Dendritic cell treated with granulocyte-macrophage colony-stimulating factor and Interleukin-4, amounts not matched to agents 40 ng/mL and 50 ng/mL, for 4 days (primary cell): ENCODE measurements at regions not wholly inside any gene's neighbourhood (a gene's known extent, or its start where the extent isn't known, plus 50 kb on each side); places are given as distances from the start of the nearest gene placed in this dataset.

Experiments
- H3K27ac Mint-ChIP-seq: one replicate; pipeline ENCODE4 v1.8.0; 2022; ENCODE audit warnings: mild to moderate bottlenecking, mixed read lengths
- H3K27me3 Mint-ChIP-seq: one replicate; pipeline ENCODE4 v1.8.0; 2022; ENCODE audit warnings: mild to moderate bottlenecking, mixed read lengths
- H3K36me3 Mint-ChIP-seq: one replicate; pipeline ENCODE4 v1.8.0; 2022; ENCODE audit warnings: low read depth, mixed read lengths
- H3K4me1 Mint-ChIP-seq: one replicate; pipeline ENCODE4 v1.8.0; 2022; ENCODE audit warnings: low read depth, mixed read lengths
- H3K4me3 Mint-ChIP-seq: one replicate; pipeline ENCODE4 v1.8.0; 2022; ENCODE audit warnings: mild to moderate bottlenecking, moderate library complexity, mixed read lengths
- H3K9me3 Mint-ChIP-seq: one replicate; pipeline ENCODE4 v1.8.0; 2022; ENCODE audit warnings: mixed read lengths
- intact Hi-C: fragments of 100-400 bp; cut with micrococcal nuclease; formaldehyde crosslinking; loops from one replicate; pipeline ENCODE4 v1.15.0; 2022

DNA sequence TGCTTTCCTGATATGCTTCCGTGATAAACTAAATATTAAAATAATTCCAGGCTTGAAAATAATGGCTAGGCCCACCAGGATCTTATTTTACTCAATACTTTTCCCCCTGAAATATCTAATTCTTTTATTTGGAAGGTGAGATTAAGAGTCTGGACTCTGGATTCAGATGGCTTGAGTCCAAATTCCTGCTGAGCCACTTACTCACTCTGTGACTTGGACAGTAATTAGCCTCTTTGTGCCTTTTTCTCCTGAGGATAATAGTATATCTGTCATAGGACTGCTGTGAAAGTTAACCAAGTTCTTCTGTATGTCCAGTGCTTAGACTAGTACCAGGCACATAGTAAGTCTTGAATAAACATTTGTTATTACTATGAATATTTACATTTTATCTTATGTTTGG, 127.3 kb upstream of the ERBB4 start:
- H3K27me3 Mint-ChIP-seq = no peaks in the 10 kb centered on the region
- H3K36me3 Mint-ChIP-seq = no peaks in the 10 kb centered on the region
- intact Hi-C loops = no loop called here
- no peak overlapping the region for H3K27ac Mint-ChIP-seq
- no peak overlapping the region for H3K4me3 Mint-ChIP-seq
- no peaks in the 10 kb centered on the region for H3K4me1 Mint-ChIP-seq
- no peaks in the 10 kb centered on the region for H3K9me3 Mint-ChIP-seq

DNA sequence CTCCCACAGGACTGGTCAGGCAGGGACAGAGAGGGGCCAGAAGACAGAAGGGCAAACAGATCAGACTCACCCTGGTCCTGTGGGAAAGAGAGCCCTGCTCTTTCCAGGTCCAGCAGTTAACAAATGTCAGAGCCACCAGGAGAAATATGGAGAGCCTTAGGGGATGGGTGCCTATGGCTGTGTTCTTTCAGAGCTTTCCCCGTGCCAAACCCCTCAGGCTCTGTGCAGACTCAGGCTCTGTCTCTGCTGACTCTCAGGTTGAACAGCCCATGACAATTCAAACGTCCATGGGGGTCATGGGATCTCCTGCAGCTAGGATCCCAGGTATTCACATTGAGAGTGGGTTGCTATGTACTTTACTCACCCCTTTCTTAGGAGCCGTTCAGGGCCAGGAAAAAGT, 120.8 kb upstream of the ERBB4 start:
- no peaks in the 10 kb centered on the region for H3K27me3 Mint-ChIP-seq
- H3K27ac Mint-ChIP-seq = no peak overlapping the region
- peaks cover 12% of the 10 kb centered on the region for H3K9me3 Mint-ChIP-seq
- H3K4me3 Mint-ChIP-seq = no peak overlapping the region
- no peaks in the 10 kb centered on the region for H3K4me1 Mint-ChIP-seq
- no peaks in the 10 kb centered on the region for H3K36me3 Mint-ChIP-seq
- intact Hi-C loops = no loop called here

DNA sequence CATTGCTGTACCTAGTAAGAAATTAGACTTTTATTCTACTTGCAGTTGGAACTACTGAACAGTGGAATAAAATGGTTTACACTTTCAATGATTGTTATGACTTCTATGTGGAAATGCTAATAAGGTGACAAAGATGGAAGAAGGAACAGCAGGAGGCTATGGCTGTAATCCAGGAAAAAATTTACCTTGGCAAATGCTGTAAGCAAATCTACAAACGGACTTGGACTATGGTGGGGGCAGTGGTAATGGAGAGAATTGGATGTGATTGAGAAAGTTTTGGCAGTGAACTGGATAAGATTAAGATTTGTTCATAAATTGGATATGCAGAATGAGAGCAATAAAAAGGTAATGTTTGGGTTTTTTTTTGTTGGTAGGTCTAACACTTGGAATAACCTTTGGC, 111.0 kb upstream of the ERBB4 start:
- intact Hi-C loops = no loop called here
- H3K27me3 Mint-ChIP-seq = no peaks in the 10 kb centered on the region
- no peak overlapping the region for H3K27ac Mint-ChIP-seq
- no peaks in the 10 kb centered on the region for H3K9me3 Mint-ChIP-seq
- no peaks in the 10 kb centered on the region for H3K36me3 Mint-ChIP-seq
- H3K4me3 Mint-ChIP-seq = no peak overlapping the region
- H3K4me1 Mint-ChIP-seq = no peaks in the 10 kb centered on the region

DNA sequence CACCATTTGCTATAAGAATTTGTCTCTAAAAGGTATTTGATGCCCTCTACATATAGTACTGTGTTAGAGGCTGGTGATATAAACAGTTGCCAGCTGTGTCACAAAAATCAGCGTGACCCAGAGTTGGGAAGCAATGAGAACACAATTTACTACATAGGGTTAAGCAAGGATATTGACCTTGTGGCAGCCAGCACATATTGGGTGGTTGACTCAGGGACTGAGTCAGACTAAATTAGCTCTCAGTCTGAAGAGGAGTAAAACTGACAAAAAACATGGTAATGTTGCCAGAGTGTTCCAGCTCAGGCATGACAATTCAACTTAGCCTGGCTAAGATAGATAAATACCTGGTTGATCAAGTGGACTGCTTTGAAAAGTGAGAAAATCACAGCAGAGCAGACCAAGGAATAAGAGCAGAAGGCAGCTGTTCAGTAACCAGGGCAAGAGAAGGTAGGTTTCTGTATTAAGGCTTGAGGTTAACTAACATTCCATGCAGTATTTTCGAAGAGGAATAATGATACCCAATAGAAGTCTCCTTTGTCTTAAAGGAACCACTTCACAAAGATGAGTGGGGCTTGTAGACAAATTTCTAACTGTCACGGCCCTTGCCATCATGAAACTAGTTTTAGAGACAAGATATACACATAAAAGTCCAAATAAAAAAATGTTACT, 108.2 kb upstream of the ERBB4 start:
- no peak overlapping the region for H3K27ac Mint-ChIP-seq
- H3K4me3 Mint-ChIP-seq = no peak overlapping the region
- no peaks in the 10 kb centered on the region for H3K36me3 Mint-ChIP-seq
- H3K4me1 Mint-ChIP-seq = no peaks in the 10 kb centered on the region
- H3K27me3 Mint-ChIP-seq = no peaks in the 10 kb centered on the region
- intact Hi-C loops = no loop called here
- no peaks in the 10 kb centered on the region for H3K9me3 Mint-ChIP-seq

DNA sequence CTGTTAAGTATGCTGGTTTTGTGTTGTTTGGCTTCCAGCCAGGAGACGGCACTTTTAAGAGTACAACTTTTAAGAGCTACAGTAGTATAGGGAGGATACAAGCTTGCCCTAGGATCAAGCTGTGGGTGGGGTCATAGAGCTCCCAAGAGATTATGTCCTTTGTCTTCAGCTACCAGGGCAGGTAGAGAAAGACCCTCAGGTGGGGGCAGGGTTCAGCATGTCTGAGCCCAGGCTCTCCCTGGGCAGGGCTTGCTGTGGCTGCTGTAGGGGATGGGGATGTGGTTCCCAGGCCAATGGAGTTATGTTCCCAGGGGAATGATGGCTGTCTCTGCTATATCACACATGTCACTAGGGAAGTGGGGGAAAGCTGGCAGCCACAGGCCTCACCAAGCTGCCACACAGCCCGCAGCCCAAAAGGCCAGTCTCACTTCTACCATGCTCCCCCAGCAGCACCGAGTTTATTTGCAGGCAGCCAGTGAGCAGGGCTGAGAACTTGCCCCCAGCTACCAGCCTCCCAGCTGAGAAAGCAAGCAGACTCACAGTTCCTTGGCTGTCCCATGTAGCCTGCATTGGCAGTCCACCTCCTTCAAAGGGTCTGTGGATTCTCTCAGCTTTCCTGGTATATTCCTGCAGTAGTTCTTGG, 105.7 kb upstream of the ERBB4 start:
- no peaks in the 10 kb centered on the region for H3K4me1 Mint-ChIP-seq
- no peak overlapping the region for H3K27ac Mint-ChIP-seq
- intact Hi-C loops = no loop called here
- no peak overlapping the region for H3K4me3 Mint-ChIP-seq
- no peaks in the 10 kb centered on the region for H3K9me3 Mint-ChIP-seq
- no peaks in the 10 kb centered on the region for H3K36me3 Mint-ChIP-seq
- no peaks in the 10 kb centered on the region for H3K27me3 Mint-ChIP-seq

DNA sequence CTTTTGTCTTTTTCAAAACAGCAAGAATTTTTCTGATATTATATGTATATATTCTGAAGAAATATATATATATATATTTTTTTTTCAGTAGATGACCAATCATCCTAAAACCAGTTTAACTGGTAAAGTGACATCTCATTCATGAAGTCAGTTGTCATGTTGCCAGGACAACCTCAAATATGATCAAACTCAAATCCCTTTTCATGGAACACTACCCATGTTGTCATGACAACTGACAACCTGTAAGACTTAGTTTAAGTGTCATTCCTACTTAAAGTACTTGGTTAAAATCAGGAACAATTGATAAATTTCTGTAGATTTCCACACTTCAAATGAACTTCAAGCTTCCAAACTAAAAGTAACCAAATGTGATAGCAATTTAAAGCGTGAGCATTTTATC, 101.8 kb upstream of the ERBB4 start:
- intact Hi-C loops = no loop called here
- Mint-ChIP-seq H3K27me3 (no peaks in the 10 kb centered on the region), H3K9me3 (no peaks in the 10 kb centered on the region), H3K27ac (no peak overlapping the region), H3K4me1 (no peaks in the 10 kb centered on the region), H3K36me3 (no peaks in the 10 kb centered on the region), H3K4me3 (no peak overlapping the region)

DNA sequence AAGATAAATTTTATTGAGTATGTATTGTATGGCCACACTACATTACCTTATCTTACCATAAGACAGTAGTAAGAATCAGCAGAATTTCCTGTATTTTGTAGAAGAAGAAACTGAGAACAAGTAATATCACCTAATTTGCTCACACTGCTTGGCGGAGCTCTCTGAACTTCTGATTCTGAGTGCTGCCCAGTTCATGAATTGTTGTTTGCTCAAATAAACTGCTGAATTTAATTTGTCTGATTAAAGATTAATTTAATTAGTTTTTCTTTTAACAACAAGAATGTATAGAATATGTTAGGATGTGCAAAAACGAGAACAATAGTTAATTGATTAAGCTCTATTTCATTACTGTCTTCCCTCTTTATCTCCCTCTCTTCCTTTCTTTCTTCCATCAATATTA, 100.1 kb upstream of the ERBB4 start:
- no peak overlapping the region for H3K4me3 Mint-ChIP-seq
- H3K27me3 Mint-ChIP-seq = no peaks in the 10 kb centered on the region
- no peak overlapping the region for H3K27ac Mint-ChIP-seq
- H3K36me3 Mint-ChIP-seq = no peaks in the 10 kb centered on the region
- no peaks in the 10 kb centered on the region for H3K9me3 Mint-ChIP-seq
- H3K4me1 Mint-ChIP-seq = no peaks in the 10 kb centered on the region
- intact Hi-C loops = no loop called here

DNA sequence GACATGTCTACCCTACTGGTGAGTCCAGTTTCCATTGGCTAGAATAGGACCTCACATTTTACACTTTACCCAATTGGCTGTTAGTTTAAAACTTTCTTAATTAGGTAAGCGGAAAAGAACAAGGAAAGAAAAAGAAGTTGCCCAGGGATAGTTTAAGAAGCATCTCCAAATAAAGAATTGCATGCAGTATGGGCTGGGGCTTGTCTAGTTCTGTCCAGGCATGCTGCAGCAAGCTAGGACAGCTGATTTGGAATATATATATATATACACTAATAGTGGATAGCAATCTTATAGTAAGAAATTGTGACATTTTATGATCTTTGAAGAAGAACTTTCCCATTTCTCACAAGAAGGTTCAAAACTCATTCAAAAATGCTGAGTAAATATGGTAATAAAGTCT, 90.0 kb upstream of the ERBB4 start:
- Mint-ChIP-seq H3K27ac (no peak overlapping the region), H3K4me1 (no peaks in the 10 kb centered on the region), H3K36me3 (no peaks in the 10 kb centered on the region), H3K4me3 (no peak overlapping the region), H3K9me3 (peaks cover 8% of the 10 kb centered on the region), H3K27me3 (no peaks in the 10 kb centered on the region)
- intact Hi-C loops = no loop called here

DNA sequence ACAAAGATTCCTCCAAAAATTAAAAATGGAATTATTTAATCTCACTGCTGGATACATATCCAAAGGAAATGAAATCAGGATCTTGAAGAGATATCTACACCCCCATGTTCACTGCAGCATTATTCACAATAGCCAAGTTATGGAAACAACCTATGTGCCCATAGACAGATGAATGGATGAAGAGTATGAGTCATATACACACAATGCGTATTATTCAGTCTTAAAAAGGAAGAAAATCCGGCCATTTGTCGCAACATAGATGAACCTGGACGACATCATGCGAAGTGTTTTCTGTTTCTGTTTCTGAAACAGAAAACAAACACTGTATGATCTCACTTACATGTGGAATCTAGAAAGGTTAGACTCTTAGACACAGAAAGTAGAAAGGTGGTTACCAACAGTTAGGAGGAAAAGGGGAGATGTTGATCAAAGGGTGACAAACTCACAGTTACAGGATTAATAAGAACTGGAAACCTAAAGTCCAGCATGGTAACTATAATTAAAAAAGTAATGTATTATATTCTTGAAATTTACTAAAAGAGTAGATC, 87.8 kb upstream of the ERBB4 start:
- Mint-ChIP-seq H3K27ac (no peak overlapping the region), H3K27me3 (no peaks in the 10 kb centered on the region), H3K36me3 (no peaks in the 10 kb centered on the region), H3K9me3 (no peaks in the 10 kb centered on the region), H3K4me3 (no peak overlapping the region), H3K4me1 (no peaks in the 10 kb centered on the region)
- intact Hi-C loops = no loop called here

DNA sequence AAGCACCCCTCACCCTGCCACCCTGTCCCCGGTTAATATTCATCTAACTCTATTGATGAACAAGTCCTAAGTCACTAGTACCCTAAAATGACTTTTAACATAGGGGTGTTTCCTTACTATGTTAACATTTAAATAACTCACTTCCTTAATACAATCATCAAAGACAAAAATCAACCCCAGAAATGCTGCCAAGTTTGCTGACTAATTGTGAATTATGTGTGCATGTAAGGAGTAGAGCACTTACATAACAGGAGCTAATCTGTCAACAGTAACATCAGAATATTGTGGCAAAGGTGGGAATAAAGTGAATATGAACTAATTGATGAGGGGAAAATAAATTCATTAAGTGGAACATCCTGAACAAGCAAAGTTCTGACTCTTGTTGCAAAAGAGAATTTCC, 81.4 kb upstream of the ERBB4 start:
- no peaks in the 10 kb centered on the region for H3K27me3 Mint-ChIP-seq
- H3K36me3 Mint-ChIP-seq = no peaks in the 10 kb centered on the region

DNA sequence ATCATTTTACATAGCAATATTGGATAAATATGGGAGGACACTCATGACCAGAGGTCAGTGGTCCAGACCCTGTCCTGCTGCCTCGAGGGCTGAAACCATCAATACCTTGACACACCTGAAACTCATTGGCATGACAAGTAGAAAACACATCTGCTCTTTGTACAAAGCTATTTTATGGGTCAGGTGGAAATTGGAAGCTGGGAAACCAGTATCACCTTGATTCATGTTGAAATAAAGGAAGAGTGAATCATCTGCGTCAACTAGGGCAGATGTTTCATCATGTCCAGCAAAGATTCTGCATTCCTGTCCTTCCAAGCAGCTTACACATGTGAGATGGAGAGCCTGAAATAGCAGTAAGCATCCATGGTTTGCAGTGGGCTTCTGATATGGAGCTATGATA, 80.0 kb upstream of the ERBB4 start:
- no peaks in the 10 kb centered on the region for H3K4me1 Mint-ChIP-seq
- no peak overlapping the region for H3K27ac Mint-ChIP-seq
- H3K27me3 Mint-ChIP-seq = no peaks in the 10 kb centered on the region
- no peaks in the 10 kb centered on the region for H3K9me3 Mint-ChIP-seq
- intact Hi-C loops = no loop called here
- H3K36me3 Mint-ChIP-seq = no peaks in the 10 kb centered on the region
- H3K4me3 Mint-ChIP-seq = no peak overlapping the region

More for the DNA sequence above, 81.4 kb upstream of the ERBB4 start:
- no peak overlapping the region for H3K27ac Mint-ChIP-seq
- H3K9me3 Mint-ChIP-seq = no peaks in the 10 kb centered on the region
- no peaks in the 10 kb centered on the region for H3K4me1 Mint-ChIP-seq
- intact Hi-C loops = no loop called here
- H3K4me3 Mint-ChIP-seq = no peak overlapping the region

DNA sequence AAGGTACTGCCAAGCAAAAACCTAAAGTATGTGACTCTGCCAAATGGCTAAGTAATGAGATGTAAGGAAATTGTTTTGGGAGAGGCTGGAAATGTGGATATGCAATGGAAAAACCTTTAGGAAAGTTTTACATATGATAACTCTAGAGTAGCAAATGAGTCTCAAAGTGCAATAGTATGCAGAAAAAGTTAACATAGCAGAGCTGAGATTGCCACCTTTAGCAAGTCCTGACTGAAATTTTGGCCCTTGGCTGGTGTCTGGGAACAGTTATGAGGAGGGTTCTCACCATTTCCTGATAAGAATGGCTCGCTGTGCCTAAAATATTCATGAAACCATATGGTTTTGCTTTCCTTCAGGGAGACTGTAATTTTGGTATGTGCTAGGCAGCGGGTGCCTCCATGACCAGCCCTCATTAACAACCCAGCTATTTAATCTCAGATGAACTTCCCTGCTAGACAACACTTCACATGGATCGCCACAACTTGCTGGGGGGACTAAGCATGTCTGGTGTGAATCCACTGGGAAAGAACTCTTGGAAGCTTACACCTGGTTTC, 72.3 kb upstream of the ERBB4 start:
- no peak overlapping the region for H3K27ac Mint-ChIP-seq
- intact Hi-C loops = no loop called here
- H3K4me1 Mint-ChIP-seq = no peaks in the 10 kb centered on the region
- H3K4me3 Mint-ChIP-seq = no peak overlapping the region
- no peaks in the 10 kb centered on the region for H3K36me3 Mint-ChIP-seq
- no peaks in the 10 kb centered on the region for H3K27me3 Mint-ChIP-seq
- no peaks in the 10 kb centered on the region for H3K9me3 Mint-ChIP-seq

DNA sequence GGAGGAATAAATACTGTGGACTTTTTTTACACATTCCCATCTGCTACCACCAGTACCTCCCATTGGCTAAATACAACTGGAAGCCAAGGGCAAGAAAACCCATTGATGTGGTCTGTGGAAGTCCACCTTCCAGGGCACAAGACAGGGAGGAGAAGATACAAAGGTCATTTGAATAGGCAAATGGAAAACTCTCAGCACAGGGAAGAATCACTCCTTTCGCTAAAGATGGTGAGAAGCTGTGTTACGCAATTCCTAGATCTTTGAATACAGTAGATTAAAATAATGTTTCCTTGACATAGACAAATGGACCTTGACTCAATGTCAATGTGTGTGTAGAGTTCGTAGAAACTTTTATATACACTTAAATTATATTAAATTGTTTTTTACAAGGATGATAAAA, 70.9 kb upstream of the ERBB4 start:
- H3K27me3 Mint-ChIP-seq = no peaks in the 10 kb centered on the region
- no peaks in the 10 kb centered on the region for H3K9me3 Mint-ChIP-seq
- no peaks in the 10 kb centered on the region for H3K36me3 Mint-ChIP-seq
- H3K4me1 Mint-ChIP-seq = no peaks in the 10 kb centered on the region
- H3K4me3 Mint-ChIP-seq = no peak overlapping the region
- intact Hi-C loops = no loop called here
- no peak overlapping the region for H3K27ac Mint-ChIP-seq

DNA sequence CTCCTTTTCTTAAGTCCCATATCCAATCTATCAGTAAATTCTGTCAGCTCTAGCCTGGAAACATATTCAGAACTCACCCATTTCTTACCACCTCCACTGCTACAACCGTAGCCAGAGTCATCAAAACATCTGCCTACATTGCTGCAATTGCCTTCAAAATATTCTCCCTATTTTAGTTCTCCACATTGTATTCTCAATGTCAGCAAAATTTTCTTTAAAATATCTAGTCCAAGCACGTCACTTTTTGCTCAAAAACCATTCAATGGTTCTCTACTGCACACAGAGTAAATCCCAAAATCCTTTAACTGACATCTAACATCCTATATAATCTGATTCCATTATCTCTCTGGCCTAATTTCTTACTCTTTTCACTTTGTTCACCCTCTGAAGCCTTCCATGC, 68.5 kb upstream of the ERBB4 start:
- intact Hi-C loops = no loop called here
- no peaks in the 10 kb centered on the region for H3K4me1 Mint-ChIP-seq

DNA sequence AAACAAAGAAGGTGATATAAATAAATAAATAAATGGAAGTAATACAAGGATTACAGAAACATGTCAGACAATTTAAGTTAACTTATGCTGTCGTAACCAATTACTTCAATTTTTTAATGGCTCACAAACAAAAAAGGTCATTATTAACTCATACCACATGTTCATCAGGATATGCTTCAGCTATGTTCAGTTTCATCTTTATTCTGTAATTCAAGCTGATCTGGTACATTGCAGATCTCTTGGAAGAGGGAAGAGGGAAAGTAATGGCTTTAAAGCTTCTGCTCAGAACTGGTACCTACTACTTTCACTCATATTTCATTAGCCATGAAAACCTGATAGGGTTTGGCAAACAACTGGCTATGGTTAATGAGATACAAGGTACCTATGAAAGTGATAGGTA, 67.6 kb upstream of the ERBB4 start:
- H3K27me3 Mint-ChIP-seq = no peaks in the 10 kb centered on the region
- no peak overlapping the region for H3K27ac Mint-ChIP-seq
- intact Hi-C loops = no loop called here
- no peaks in the 10 kb centered on the region for H3K4me1 Mint-ChIP-seq
- no peaks in the 10 kb centered on the region for H3K9me3 Mint-ChIP-seq
- H3K4me3 Mint-ChIP-seq = no peak overlapping the region
- no peaks in the 10 kb centered on the region for H3K36me3 Mint-ChIP-seq

More for the DNA sequence above, 68.5 kb upstream of the ERBB4 start:
- Mint-ChIP-seq H3K9me3 (no peaks in the 10 kb centered on the region), H3K27ac (no peak overlapping the region), H3K27me3 (no peaks in the 10 kb centered on the region), H3K36me3 (no peaks in the 10 kb centered on the region), H3K4me3 (no peak overlapping the region)
